RPMI8226 (cell line): ENCODE measurements at regions not wholly inside any gene's neighbourhood (a gene's known extent, or its start where the extent isn't known, plus 50 kb on each side); places are given as distances from the start of the nearest gene placed in this dataset.

Experiments used
- DNase-seq: peaks from one replicate; pipeline ENCODE4 v3.0.0-alpha.2; 2015

GRCh38 chr11:15490535-15490934 is 375.8 kb downstream of the INSC start:
- DNase-seq = no peak

DNA sequence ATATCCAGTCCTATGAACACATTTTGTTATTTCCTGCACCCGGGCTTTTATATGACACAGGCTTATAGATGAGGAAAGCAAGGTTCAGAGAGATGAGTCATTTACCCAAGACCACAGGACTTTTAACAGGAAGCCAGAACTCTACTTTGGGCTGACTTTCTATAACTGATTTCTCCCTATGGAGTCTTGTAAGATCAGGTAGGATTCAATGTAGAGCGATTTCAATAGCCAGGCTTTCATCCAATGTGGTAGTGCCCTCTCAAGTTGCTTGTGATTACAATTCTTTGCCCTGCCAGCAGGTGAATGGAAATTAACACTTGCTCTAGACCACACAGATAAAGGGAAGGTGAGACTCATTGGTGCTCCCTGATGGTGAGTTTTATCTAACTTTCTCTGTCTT is 378.3 kb downstream of the INSC start:
- no peak for DNase-seq

GRCh38 chr11:15493921-15494620 is 379.3 kb downstream of the INSC start:
- no peak for DNase-seq

GRCh38 chr11:15494740-15495139 is 380.0 kb downstream of the INSC start:
- no peak for DNase-seq

GRCh38 chr11:15495462-15495861 is 380.7 kb downstream of the INSC start:
- no peak for DNase-seq

- DNase-seq = no peak
These were observed 382.6 kb downstream of the INSC start for GRCh38 chr11:15497366-15497765.

- DNase-seq = no peak
These were observed 385.0 kb downstream of the INSC start for GRCh38 chr11:15499674-15500073.

- DNase-seq = no peak
These were observed 385.9 kb downstream of the INSC start for GRCh38 chr11:15500643-15501042.

GRCh38 chr11:15501566-15501965 is 386.8 kb downstream of the INSC start:
- no peak for DNase-seq

DNA sequence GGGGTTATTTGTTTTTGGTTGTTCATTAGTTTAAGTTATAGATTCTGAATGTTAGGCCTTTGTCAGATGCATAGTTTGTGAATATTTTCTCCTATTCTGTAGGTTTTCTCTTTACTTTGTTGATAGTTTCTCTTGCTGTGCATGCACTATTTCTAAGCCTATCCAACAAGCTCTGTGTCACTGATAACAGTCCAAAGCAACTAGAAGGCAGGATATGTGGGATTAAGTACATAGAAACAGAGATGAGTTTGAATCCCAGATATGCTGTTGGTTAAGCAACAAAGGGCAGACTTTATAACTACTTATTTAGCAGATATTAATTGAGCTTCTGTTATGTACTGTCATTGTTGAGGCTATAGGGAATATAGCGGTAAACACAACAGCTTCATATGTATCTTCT is 390.4 kb downstream of the INSC start:
- DNase-seq = no peak

DNA sequence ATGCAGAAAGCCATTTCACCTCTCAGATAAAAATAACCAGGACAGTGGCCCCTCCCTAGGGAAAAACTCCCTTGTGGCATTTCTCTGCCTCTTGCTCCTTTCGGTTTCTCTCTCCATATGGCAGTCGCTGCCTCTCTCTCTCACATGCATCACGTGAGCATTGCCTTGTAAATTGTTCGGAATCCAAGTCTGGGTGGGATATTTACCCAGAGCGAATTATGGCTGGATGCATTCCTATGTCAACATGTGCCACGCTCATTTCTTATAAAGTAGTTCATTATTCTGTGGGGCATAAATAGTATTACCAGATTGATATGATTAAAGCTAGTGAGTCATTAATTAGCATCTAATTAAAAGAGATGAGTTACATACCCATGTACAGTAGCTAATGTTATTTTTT is 392.9 kb downstream of the INSC start:
- DNase-seq = no peak

GRCh38 chr11:15509082-15509481 is 394.4 kb downstream of the INSC start:
- DNase-seq = no peak

DNA sequence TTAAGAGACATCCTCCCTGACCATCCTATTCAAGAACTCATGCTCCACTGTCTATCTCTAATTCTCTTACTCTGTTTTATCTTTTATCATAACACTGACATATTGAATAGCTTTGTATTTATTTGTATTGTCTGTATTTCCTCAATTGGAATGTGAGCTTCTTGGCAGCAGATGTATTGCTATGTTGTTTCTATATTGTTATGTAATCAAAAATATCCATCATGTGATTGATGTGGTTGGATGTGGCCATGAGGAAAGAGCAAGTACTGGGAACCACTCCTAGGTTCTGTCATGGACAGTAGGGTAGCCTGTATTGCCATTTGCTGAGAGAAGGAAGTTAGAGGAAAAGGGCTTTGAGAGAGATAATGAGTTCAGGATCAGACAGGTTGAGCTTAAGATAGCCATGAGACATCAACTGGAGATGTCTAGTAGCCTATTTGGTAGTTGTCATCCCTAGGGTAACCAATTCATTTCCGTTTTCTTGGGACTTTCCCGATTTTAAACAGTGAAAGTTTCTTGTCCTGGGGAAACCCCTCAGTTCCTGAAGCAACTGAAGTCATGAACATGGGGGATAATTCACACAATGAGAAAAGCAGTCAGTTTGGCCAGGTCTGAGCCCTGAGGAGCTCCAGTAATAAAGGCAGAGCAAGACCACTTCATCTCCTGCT is 404.5 kb downstream of the INSC start:
- no peak for DNase-seq

GRCh38 chr11:15519911-15520310 is 405.2 kb downstream of the INSC start:
- DNase-seq = no peak

- no peak for DNase-seq
These were observed 408.8 kb downstream of the INSC start for GRCh38 chr11:15523543-15523942.

GRCh38 chr11:15525582-15525981 is 410.9 kb downstream of the INSC start:
- no peak for DNase-seq

DNA sequence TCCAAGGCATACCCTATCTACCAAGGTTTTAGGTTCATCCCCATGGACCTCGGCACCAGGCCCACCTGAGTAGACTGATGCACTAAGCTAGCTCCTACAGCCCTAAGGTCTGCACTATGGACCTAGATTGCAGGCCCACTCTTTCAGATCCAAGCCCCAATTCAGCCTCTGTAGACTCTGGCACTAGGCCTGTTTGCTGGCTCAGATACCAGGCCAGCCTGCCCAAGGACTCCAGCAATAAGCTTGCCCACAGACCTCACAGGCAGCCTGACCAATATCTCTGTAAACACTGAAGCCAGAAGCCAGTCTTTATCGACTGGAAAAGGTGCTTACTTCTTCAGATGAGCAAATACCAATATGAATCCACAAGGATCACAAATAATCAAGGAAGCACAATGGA is 411.3 kb downstream of the INSC start:
- DNase-seq = no peak

DNA sequence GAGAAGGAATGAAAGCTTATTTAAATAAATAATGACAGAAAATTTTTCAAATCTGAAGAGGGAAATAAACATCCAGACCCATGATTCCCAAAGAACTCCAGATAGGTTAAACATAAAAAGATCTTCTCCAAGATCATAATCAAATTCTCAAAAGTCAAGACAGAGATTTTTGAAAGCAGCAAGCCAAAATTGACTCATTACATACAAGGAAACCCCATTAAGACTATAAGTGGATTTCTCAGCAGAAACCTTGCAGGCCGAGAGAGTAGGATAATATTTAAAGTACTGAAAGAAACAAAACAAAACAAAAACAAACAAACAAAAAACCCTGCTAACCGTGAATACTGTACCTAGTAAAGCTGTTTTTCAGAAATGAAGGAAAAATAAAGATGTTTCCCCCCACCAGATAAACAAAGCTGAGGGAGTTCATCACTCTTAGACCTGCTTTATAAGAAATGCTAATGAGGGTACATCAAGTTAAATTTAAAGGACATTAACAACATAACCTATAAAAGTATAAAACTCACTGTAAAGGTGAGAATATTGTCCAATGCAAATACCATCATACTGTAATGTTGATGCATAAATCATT is 412.2 kb downstream of the INSC start:
- no peak for DNase-seq

GRCh38 chr11:15532432-15532831 is 417.7 kb downstream of the INSC start:
- DNase-seq = no peak

DNA sequence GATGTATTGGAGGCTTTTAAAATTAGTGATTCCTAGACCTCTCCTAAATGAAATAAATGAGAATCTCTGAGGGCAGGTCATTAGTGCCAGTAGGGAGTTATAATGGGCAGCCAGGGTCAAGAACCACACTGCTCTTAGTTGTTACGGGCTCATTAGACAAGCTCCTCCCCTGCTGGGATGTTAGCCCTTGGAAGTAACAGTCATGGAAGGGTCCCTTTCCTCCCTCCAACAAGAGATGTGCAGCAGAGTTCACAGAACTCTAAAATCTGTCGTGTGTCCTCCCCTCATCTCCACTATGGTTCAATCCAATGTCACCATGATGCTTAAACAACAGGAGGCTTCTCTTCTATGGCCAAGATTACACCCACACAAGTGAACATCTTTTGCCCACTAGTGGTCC is 419.5 kb downstream of the INSC start:
- no peak for DNase-seq

- DNase-seq = no peak
These were observed 420.7 kb downstream of the INSC start for GRCh38 chr11:15535414-15535813.

DNA sequence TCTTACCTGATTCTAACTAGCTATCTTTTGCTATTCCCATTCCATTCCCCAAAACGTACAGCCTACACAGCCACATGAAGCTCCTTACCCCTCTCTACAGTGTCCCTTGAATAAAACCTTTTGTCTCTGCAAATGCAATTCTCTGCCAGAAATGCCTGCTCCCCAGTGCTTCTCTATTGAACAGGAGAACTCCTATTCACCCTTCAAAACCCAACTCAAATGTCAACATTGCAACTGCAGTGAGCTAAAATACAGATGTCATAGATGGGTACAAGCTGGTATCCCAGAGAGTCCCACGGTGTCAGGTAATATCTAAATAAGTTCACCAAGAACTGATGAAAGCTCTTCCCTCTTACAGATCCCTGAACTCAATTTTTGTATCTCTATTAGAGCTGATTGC is 421.7 kb downstream of the INSC start:
- no peak for DNase-seq

DNA sequence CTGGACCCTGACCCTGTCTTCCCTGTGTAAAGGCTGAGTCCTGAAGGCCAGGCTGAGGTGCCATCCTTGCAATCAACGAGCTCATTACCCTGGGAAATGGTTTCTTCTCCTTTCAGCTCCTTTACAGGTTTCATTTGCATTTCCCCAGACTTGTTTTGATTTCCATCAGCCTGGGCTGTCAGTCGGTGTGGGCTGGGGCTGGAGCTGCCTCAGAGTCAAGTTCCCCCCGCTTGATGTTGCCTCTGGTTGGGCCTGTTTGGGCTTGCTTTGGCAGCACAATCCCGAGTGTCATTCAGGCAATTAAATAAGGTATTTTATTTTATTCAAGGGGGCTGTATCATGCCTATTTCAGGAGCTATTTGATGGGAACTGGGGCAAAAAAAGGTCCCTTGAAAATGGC is 424.9 kb downstream of the INSC start:
- DNase-seq = no peak

DNA sequence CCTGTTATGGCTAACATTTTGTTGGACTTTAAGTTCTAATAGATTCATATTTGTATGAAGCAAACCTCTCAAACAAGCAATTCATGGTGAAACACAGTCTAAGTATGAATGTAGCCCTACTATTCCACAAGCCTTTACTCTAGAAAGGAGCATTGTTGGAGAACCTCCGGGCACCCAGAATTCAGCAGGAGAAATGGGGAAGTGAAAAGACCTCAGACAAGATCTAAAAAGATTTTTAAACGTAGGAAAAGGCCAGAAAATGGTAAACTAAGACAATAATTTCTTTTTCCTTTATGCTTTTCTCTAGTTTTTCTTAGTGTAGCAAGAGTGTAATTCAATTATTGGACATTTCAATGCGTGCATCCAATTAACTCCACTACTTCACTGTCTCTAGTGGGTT is 426.4 kb downstream of the INSC start:
- no peak for DNase-seq

DNA sequence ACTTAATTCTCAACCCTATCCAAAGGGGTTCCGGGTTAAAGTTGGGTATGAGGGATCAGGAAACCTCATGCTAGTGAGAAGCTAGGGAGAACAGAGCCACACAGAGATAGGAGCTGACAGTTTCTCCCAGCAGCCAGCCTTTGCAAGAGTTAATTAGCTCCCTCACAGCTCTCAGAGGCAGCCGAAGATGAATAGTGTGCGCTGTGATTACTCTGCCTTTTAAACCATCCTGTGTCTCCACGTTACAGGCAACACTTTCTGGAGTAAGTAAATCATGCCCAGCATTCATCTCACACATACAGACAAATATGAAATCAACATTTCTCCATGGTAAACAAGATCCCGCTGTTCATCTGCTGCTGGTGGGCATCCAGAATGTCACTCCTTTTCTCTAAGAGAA is 429.6 kb downstream of the INSC start:
- DNase-seq = no peak
